Tibial nerve (tissue), 4 donors: ENCODE measurements at regions not wholly inside any gene's neighbourhood (a gene's known extent, or its start where the extent isn't known, plus 50 kb on each side); places are given as distances from the start of the nearest gene placed in this dataset.
"Not testable (repeated sequence)": the region's sequence is repeated elsewhere in the genome, so short reads cannot be mapped to it uniquely, and the experiment has no call there.

Source experiments
- DNase-seq, 2 donors: peaks; one replicate each; pipeline ENCODE4 v3.0.0-alpha.2; 2019; ENCODE audit warnings: low spot score in 2 of 2
- H3K27ac ChIP-seq, 4 donors: fragments of 200-600 bp; sonication (generic) in 3 of 4; one replicate each; pipeline ENCODE4 v1.5.1; 2017 to 2019; ENCODE audit warnings: mild to moderate bottlenecking in 1 of 4
- H3K27me3 ChIP-seq, 2 donors: fragments of 200-600 bp; sonication (generic) in 1 of 2; one replicate each; pipeline versions ENCODE4 v1.5.1 to v1.6.0; 2017 to 2019
- H3K36me3 ChIP-seq, 3 donors: fragments of 200-600 bp; sonication (generic); one replicate each; pipeline ENCODE4 v1.5.1; 2018 to 2019
- H3K4me1 ChIP-seq, 4 donors: fragments of 200-600 bp; sonication (generic) in 3 of 4; one replicate each; pipeline ENCODE4 v1.5.1; 2017 to 2019
- H3K4me3 ChIP-seq, 4 donors: fragments of 200-600 bp; sonication (generic) in 3 of 4; one replicate each; pipeline ENCODE4 v1.5.1; 2017 to 2019; ENCODE audit warnings: mild to moderate bottlenecking in 1 of 4, moderate library complexity in 1 of 4
- H3K9me3 ChIP-seq, 4 donors: fragments of 200-600 bp; sonication (generic) in 3 of 4; one replicate each; pipeline ENCODE4 v1.5.1; 2017 to 2019
- EP300 ChIP-seq, 2 donors: sonication (generic); formaldehyde crosslinking; IDR thresholded peaks; one replicate each; pipeline ENCODE4 v1.6.1; 2017; ENCODE audit warnings: antibody characterized with exemption in 2 of 2, mild to moderate bottlenecking in 1 of 2
- POLR2A ChIP-seq, 2 donors: fragments of 450-650 bp; IDR thresholded peaks; one replicate each; pipeline ENCODE4 v1.6.1; 2017; ENCODE audit warnings: antibody characterized with exemption in 2 of 2, mild to moderate bottlenecking in 2 of 2, moderate library complexity in 2 of 2
- WGBS, 2 donors: methylation state at CpG; one replicate each; pipeline ENCODE4 v1.1.5; 2018; 5-methylcytosine and 5-hydroxymethylcytosine counted together
- TF ChIP-seq, protein P1 (sequence below), 5 experiments: fragments of 200-600 bp in 3 of 5; fragments of 450-650 bp in 2 of 5; sonication (generic) in 3 of 5; IDR thresholded peaks; one replicate each; pipeline ENCODE4 v1.5.1; 2016 to 2019; ENCODE audit warnings: antibody characterized with exemption in 5 of 5, mild to moderate bottlenecking in 3 of 5, moderate library complexity in 2 of 5

DNA sequence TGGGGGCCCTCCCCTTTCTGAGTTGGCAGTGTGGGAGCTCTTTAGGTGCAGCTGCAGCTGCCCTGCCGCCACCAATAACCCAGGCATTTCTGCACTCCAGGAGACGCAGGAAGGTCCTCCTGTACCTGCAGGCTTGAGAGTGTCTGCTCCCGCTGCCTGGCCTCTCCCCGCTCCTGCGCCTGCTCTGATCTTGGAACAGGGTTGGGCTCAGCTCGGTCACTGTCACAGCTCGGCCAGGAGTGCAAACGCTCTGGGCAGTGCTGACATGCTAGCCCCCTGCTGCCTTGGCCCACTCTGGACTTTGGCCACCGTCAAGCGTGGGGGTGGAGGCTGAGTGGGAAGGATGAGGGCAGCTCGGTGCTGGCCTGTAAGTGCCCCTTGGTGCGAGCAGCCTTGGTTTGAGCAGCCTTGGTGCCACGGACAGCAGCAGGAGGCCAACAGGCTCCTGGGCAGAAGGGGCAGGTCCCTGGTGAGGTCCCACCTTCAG, 738.1 kb upstream of the GJE1 start:
- Histone ChIP-seq H3K27ac (no peak overlapping the region), H3K4me1 (peaks cover 0 to 5% (median 0%) of the 10 kb centered on the region in 4 donors), H3K4me3 (no peak overlapping the region), H3K36me3 (no peaks in the 10 kb centered on the region), H3K27me3 (no peaks in the 10 kb centered on the region), H3K9me3 (no peaks in the 10 kb centered on the region)
- 98 to 100% methylated on average over 11 to 12 of the region's 13 CpGs for WGBS, 2 donors
- TF ChIP-seq POLR2A (IDR thresholded peaks at IDR 0.05) (no peak), EP300 (IDR thresholded peaks at IDR 0.05) (no peak)
- TF ChIP-seq, protein P1, sequence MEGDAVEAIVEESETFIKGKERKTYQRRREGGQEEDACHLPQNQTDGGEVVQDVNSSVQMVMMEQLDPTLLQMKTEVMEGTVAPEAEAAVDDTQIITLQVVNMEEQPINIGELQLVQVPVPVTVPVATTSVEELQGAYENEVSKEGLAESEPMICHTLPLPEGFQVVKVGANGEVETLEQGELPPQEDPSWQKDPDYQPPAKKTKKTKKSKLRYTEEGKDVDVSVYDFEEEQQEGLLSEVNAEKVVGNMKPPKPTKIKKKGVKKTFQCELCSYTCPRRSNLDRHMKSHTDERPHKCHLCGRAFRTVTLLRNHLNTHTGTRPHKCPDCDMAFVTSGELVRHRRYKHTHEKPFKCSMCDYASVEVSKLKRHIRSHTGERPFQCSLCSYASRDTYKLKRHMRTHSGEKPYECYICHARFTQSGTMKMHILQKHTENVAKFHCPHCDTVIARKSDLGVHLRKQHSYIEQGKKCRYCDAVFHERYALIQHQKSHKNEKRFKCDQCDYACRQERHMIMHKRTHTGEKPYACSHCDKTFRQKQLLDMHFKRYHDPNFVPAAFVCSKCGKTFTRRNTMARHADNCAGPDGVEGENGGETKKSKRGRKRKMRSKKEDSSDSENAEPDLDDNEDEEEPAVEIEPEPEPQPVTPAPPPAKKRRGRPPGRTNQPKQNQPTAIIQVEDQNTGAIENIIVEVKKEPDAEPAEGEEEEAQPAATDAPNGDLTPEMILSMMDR (IDR thresholded peaks at IDR 0.05), result no peak
- DNase-seq, result no peak

GRCh38 chr6:141394125-141394536, 738.6 kb upstream of the GJE1 start:
- H3K4me1 ChIP-seq, result peaks cover 0 to 3% (median 0%) of the 10 kb centered on the region in 4 donors
- H3K27ac ChIP-seq, result no peak overlapping the region
- H3K27me3 ChIP-seq, result no peaks in the 10 kb centered on the region
- TF ChIP-seq EP300 (IDR thresholded peaks at IDR 0.05), result no peak
- no peak for TF ChIP-seq POLR2A (IDR thresholded peaks at IDR 0.05)
- TF ChIP-seq, protein P1 (IDR thresholded peaks at IDR 0.05), result no peak
- 96 to 100% methylated on average over 4 to 5 of the region's 8 CpGs for WGBS, 2 donors
- H3K36me3 ChIP-seq, result no peaks in the 10 kb centered on the region
- no peak for DNase-seq
- no peaks in the 10 kb centered on the region for H3K9me3 ChIP-seq
- H3K4me3 ChIP-seq, result no peak overlapping the region

- Histone ChIP-seq H3K27ac (no peak overlapping the region), H3K4me1 (no peaks in the 10 kb centered on the region), H3K36me3 (no peaks in the 10 kb centered on the region), H3K4me3 (no peak overlapping the region), H3K9me3 (no peaks in the 10 kb centered on the region), H3K27me3 (no peaks in the 10 kb centered on the region)
- DNase-seq, result no peak
- TF ChIP-seq EP300 (IDR thresholded peaks at IDR 0.05) (no peak), POLR2A (IDR thresholded peaks at IDR 0.05) (no peak)
- TF ChIP-seq, protein P1 (IDR thresholded peaks at IDR 0.05), result no peak
- 93 to 98% methylated on average over 9 to 10 of the region's 10 CpGs for WGBS, 2 donors
Measured at GRCh38 chr6:141393405-141394124, 739.2 kb upstream of the GJE1 start.

- not testable (repeated sequence) for H3K4me3 ChIP-seq, DNase-seq, H3K9me3 ChIP-seq, H3K4me1 ChIP-seq, H3K27ac ChIP-seq, H3K27me3 ChIP-seq, H3K36me3 ChIP-seq
- 84 to 90% methylated on average over 2 of the region's 2 CpGs for WGBS, 2 donors
Measured at GRCh38 chr6:141391135-141391534, 741.6 kb upstream of the GJE1 start.

DNA sequence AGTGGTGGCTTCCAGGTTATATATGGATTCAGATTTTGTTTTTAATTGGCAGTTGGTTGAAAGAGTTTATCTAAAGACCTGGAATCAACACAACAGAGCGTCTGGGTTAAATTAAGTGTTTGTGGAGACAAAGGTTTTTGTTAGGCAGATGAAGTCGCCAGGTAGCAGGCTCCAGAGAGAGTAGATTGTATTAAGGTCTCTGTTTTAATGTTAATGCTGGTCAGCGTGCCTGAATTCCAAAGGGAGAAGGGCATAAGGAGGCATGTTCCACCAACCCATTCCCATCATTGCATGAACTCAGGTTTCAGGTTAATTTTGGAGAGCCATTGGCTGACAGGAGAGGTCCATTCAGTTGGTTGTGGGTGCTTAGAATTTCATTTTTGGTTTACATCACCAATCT, 744.1 kb upstream of the GJE1 start:
- TF ChIP-seq, protein P1 (IDR thresholded peaks at IDR 0.05), result no peak
- TF ChIP-seq POLR2A (IDR thresholded peaks at IDR 0.05) (no peak), EP300 (IDR thresholded peaks at IDR 0.05) (no peak)
- H3K27ac ChIP-seq, result no peak overlapping the region
- no peak overlapping the region for H3K4me3 ChIP-seq
- no peak for DNase-seq
- H3K27me3 ChIP-seq, result no peaks in the 10 kb centered on the region
- no peaks in the 10 kb centered on the region for H3K36me3 ChIP-seq
- 95 to 97% methylated on average over 3 of the region's 3 CpGs for WGBS, 2 donors
- peaks cover 0 to 3% (median 0%) of the 10 kb centered on the region in 4 donors for H3K4me1 ChIP-seq
- no peaks in the 10 kb centered on the region for H3K9me3 ChIP-seq
